ENCODE measurements at regions not wholly inside any gene's neighbourhood (a gene's known extent, or its start where the extent isn't known, plus 50 kb on each side); places are given as distances from the start of the nearest gene placed in this dataset.
A peak's percentile ranks its signal among the peaks of the same experiment; 100 is the strongest.

DNA sequence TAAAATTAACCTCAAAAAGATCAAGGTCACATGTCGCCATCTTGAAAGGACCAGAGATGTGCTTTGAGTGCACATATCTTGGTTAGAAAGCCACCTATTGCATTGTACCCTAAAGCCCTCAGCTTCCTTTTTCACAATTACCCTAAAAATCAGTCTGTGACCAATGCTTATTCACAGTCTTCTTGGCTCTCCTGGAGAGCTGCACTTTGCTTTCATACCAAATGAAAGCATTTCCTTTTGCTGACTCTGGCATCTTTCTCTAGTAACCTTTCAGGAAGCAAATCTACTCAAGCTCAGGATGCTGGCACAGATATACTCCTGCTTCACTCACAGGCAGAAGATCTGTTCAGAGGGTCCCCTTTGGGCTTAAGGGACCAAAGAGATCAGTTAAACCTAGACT is 160.7 kb upstream of the PUM3 start:
- DNase-seq (ENCODE audit: low read depth) = no peak
- no peak overlapping the region for H3K4me3 ChIP-seq (ENCODE audit: low read depth, low read length)
- TF ChIP-seq, protein P1, sequence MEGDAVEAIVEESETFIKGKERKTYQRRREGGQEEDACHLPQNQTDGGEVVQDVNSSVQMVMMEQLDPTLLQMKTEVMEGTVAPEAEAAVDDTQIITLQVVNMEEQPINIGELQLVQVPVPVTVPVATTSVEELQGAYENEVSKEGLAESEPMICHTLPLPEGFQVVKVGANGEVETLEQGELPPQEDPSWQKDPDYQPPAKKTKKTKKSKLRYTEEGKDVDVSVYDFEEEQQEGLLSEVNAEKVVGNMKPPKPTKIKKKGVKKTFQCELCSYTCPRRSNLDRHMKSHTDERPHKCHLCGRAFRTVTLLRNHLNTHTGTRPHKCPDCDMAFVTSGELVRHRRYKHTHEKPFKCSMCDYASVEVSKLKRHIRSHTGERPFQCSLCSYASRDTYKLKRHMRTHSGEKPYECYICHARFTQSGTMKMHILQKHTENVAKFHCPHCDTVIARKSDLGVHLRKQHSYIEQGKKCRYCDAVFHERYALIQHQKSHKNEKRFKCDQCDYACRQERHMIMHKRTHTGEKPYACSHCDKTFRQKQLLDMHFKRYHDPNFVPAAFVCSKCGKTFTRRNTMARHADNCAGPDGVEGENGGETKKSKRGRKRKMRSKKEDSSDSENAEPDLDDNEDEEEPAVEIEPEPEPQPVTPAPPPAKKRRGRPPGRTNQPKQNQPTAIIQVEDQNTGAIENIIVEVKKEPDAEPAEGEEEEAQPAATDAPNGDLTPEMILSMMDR (conservative IDR thresholded peaks at IDR 0.05; ENCODE audit: low read depth, low read length) = no peak

DNA sequence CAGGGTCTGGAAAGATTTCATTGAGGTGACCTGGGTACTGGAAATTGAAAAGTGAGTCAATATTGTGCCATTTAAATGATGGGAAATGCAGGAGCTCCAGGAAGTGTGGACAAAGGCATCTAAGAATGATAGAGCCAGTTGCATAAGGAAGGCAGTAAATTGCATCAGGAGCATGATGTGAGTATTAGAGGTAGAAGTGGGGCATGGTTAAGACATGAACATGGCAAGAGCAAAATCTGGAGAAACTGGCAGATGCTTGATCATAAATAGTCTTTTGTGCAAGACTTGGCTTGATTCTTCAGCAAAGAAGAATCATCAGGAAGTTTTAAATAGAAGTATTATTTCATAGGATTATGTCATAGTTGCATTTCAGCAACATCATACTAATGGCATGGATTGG is 157.4 kb upstream of the PUM3 start:
- TF ChIP-seq, protein P1 (conservative IDR thresholded peaks at IDR 0.05; ENCODE audit: low read depth, low read length) = no peak
- no peak for DNase-seq (ENCODE audit: low read depth)

DNA sequence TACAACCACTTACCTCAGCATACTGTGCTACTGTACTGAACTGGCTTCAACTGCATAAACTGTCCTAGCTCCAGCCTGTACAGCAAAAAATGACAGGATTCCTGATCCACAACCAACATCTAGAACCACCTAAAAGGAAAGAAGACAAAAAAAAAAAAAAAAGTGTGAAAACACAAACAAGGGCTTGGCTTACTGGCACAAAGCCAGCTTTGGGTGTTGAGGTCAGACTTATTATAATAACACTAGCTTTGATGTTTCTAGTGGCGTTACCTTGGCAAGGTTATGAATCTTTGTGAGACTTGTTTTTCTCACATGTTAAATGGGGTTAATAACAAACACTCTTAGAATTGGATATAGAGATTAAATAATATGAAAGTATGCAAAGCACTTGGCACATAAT is 148.5 kb upstream of the PUM3 start:
- TF ChIP-seq, protein P1 (conservative IDR thresholded peaks at IDR 0.05; ENCODE audit: low read depth, low read length) = no peak
- DNase-seq (ENCODE audit: low read depth) = no peak
- no peak overlapping the region for H3K4me3 ChIP-seq (ENCODE audit: low read depth, low read length)

More for the DNA sequence above, 157.4 kb upstream of the PUM3 start:
- H3K4me3 ChIP-seq (ENCODE audit: low read depth, low read length) = no peak overlapping the region

DNA sequence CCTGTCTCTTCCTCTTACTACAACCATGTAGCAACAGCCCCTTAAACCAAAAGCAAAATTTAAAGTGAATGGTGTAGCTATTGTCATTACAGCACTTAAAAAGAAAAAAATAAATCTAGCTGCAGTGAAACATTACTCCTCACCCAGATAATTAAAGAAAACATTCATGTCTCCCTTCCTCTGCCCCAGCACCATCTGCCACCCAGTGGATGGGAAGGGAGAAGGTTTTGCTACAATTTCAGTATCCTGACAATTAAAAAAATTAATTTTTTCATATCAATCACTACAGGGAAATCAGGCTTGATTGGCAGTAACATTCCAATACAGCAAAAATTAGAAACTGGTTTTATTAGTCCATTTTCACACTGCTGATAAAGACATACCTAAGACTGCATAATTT is 147.4 kb upstream of the PUM3 start:
- H3K4me3 ChIP-seq (ENCODE audit: low read depth, low read length) = no peak overlapping the region
- DNase-seq (ENCODE audit: low read depth) = no peak
- TF ChIP-seq, protein P1 (conservative IDR thresholded peaks at IDR 0.05; ENCODE audit: low read depth, low read length) = peak; percentile 44

DNA sequence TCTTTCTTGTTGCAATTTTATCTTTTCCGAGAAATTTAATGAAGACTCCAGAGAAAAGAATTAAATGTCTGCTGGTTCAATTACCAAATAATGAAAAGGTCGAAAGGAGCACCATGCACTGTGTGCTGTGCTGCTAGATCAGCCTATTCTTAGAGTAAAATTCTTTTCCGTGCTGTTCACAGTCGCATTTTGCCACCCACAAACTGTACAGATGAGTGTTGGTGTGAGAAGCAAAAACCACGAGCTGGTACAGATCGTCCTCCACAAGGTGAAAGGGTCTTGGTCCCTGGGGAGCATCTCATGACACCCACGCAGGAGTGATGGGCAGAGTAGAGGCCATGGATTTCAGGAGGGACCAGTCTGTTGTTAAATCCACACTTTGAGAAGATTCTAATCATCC is 143.8 kb upstream of the PUM3 start:
- DNase-seq (ENCODE audit: low read depth) = no peak
- TF ChIP-seq, protein P1 (conservative IDR thresholded peaks at IDR 0.05; ENCODE audit: low read depth, low read length) = no peak
- no peak overlapping the region for H3K4me3 ChIP-seq (ENCODE audit: low read depth, low read length)

DNA sequence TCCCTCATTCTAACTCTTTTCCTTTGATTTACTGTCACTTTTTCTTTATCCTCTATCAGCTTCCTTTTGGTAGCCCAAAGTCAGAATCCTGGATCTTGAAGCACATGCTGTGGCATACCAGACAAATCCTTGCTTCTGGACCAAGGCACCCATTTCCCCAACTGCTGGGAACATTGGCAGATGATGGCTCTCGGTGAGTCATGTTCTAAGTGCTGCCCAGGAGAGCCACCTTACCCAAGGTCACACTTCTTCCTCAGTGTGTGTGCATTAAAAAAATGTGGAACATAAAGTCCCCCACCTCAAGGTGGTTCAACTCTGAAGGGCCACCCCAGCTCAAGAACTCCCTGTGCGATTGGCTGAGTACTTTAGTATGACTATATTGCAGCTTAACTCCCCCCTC is 141.4 kb upstream of the PUM3 start:
- DNase-seq (ENCODE audit: low read depth) = no peak
- no peak overlapping the region for H3K4me3 ChIP-seq (ENCODE audit: low read depth, low read length)
- TF ChIP-seq, protein P1 (conservative IDR thresholded peaks at IDR 0.05; ENCODE audit: low read depth, low read length) = no peak

DNA sequence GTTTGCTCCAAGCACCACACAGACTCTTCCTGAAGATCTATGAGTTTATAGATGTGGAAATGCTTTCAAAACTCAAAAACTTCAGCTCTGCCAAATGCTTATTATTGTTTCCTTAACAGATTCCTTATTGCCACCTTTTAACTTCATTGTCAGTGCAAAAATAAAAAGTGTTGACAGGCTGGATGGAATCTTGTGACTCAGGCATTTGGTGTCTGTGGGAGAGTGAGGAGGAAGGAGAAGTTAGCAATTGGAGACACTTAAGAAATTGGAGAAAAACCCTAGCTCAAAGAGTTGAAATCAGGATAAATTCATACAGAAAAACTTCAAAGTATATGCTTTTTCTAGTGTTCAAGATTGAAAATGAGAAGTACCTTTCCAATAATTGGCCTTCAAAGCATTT is 140.6 kb upstream of the PUM3 start:
- H3K4me3 ChIP-seq (ENCODE audit: low read depth, low read length) = no peak overlapping the region
- TF ChIP-seq, protein P1 (conservative IDR thresholded peaks at IDR 0.05; ENCODE audit: low read depth, low read length) = no peak
- no peak for DNase-seq (ENCODE audit: low read depth)

Data from epithelial cell of proximal tubule (primary cell).